Renal cortex interstitium (tissue), 11 donors: ENCODE measurements at regions not wholly inside any gene's neighbourhood (a gene's known extent, or its start where the extent isn't known, plus 50 kb on each side); places are given as distances from the start of the nearest gene placed in this dataset.

Experiments
- DNase-seq, 11 donors: peaks; one replicate each; pipeline ENCODE4 v3.0.0-alpha.2; 2013; ENCODE audit warnings: low read depth in 9 of 11, low spot score in 4 of 11; ENCODE audit errors: extremely low read depth in 1 of 11

DNA sequence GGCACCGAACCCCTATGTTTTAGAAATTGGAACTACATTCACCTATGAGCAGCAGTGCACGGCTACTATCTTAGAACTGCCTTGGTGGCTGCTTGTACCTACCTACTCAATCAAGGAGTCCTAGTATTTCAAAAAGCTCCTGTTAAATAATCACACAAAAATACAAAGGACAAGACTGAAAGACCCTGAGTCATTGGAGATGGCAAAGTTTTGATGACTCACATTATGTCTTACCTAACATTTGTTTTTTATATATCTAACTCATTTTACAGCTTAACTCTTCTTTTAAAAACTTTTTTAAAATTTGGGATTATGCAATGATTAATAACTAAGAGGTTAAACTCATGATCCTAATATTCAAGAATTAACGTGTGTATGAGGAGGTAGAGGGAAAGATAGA is 1206.0 kb upstream of the TMPRSS15 start:
- DNase-seq = no peak

DNA sequence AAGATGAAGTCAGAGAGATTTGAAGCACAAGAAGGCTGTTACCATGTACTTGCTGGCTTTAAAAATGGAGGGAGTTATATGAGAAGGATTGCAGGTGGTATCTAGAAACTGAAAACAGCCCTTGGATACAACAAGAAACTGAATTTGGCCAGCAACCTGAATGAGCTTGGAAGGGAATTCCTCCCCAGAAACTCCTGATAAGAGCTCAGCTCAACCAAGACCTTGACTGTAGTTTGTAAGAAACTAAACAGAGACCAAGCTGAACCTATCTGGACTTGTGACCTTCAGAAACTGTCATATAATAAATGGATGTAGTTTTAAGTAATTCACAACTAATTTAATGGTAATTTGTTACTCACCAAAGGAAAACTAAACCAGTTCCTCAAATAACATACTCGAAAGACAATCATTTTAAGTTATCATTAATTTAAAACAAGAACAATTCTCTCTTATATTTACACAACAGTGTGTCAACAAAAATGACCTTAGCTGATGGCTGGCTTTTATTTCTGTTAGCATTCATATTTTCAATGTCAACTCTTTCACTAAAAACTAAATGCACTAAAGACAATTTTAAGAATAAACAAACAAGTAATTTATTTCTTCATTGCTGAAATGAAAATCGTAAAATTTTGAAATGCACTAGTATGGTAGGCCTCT is 1218.4 kb upstream of the TMPRSS15 start:
- no peak for DNase-seq

DNA sequence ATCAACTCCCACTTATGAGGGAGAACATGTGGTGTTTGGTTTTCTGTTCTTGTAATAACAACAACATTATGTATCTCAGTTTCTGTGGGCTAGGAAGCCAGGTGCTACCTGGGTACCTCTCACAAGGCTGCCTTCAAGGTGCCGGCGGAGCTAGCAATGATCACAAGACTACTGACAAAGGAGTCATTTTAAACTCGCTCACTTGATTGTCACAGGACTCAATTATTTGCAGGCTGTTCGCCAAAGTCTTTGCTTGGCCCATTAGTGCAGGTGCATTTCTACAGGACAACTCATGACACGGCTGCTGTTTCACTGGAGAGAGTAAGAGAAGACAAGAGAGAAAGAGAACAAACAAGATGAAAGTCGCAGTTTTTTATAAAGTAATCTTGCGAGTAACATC is 1237.4 kb upstream of the TMPRSS15 start:
- no peak for DNase-seq

DNA sequence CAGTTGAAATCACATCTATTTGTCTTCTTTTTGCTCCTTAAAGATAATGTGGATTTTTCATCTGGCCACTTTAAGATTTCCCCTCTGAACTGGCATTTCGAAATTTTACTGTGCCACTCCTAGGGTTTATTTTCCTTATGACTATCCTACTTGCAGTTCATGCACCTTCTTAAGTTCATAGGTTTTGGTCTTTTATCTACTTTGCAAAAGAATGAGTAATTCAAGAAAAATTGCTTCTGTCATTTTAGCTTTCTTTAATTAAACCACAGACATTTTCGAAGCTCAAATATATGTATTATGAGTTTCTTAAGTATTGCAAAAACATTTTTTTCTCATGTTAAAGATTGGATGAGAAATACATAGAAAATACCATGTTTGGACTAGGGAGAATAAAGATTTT is 1244.8 kb upstream of the TMPRSS15 start:
- DNase-seq = no peak

DNA sequence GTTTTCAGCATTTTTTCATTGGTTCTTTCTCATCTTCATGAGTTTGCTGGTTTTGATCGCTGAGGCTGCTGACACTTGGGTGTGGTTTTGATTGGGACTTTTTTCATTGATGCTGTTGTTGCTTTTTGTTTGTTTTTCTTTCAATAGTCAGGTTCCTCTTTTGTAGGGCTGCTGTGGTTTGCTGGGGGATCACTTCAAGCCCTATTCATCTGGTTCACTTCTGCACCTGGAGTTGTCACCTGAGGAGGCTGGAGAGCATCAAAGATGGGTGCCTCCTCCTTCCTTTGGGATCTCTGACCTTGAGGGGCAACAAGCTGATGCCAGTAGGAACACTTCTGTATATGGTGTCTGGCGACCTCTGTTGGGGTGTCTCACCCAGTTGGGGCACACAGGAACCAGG is 1279.9 kb upstream of the TMPRSS15 start:
- no peak for DNase-seq

DNA sequence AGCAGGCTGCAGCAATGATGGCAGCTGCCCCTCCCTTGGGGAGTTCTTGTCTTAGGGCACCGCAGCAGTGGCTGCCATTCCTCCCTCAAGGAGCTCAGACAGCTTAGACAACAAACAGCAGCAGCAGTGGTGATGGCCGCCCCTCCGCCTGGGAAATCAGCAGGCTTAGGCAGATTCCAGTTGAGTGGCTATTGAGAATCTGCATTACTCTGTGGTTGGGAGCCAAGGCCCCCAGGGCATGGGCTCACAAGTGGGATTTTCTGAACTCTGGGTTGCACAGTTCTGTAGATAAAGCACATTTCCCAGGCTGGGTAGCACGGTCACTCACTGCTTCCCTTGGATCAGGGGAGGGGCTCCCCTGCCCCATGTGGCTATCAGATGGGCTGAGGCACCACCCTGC is 1280.7 kb upstream of the TMPRSS15 start:
- DNase-seq = no peak

DNA sequence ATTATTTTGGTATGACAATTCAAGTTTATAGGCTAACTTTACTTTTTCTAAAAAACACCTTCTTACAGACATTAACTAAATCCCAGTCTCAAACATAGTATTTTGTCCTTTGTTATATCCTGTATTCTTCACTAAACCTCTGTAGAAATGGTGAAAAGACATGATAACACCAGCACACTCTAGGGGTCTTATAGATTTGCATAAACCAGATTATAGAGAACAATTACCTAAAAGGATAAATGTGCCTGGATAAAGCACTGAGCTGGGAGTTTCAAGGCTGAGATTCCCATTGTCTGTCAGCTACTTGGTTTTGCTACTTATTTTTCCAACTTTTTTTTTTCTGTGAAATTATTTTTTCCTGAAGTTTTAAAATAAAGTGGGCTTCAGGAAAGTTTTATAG is 1288.6 kb upstream of the TMPRSS15 start:
- DNase-seq = no peak

DNA sequence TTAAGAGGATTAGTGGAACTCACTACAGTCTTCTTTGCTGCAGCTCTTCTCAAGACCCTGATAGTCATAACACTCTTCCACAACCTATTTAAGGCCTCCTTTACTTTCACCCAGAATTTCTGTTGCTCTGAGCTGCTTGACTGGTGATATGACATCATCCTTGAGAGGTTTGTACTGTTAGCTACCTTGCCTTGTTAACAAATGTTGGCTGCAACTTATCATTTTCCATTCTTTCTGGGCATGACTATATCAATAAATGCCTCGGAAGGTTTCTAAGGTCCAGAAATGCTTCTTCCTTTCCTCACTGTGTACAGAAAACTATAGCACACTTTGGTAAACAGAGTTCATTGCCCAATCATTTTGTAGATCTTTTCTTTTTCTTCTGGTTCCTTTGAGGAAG is 1292.2 kb upstream of the TMPRSS15 start:
- DNase-seq = no peak

DNA sequence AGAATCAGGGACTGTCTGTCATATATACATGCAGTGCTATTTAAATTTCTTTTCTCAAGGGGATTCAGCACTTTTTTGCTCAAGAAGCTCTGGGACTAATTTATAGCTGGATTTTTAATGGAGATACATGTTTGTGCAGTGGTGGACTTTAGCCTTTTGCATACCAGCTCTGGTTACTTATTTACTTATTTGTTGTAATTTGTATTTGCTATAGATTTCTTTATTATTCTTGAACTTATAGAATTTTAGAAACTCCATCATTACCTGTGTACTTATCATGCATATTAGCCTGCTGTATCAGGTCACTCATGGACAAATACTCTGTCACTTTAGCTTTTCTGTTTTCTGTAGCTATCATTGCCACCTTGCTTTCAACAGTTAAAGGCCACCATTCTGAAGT is 1296.9 kb upstream of the TMPRSS15 start:
- no peak for DNase-seq

DNA sequence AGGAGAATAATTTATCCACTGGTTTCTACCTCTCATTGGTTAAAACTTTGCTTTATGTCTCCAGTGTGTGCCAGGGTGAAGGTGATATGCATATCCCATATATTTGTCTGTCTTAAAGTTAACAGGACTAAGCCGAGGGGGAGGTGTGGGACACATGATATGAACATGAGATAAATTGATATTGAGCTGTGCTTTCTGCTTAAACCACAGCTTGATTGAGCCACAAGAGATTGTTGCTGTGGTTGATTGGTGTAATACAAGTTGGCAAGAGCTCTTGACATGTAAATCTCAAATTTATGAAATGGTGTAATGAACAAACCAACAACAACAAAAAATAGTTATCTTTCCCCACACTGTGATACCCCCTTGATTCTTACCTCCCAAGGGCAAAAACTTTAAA is 1295.5 kb upstream of the NCAM2 start:
- DNase-seq = no peak

DNA sequence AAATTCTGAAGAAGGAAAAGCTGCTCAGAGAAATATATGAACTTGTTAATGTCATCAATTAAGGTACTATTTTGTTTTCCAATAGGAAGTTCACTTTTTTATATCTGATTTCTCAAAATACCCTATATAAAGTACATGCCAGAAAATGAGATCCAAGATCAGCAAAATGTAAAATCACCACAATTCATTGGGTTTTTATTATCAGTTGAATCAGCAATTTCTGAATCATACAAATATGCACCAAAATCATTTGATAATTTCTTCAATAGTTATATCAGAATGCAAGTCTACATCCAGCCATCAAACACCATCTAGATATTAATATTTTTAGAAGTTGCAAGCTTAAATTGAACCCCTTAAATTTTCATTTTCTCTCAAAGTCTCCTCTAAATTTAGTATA is 1293.4 kb upstream of the NCAM2 start:
- no peak for DNase-seq

DNA sequence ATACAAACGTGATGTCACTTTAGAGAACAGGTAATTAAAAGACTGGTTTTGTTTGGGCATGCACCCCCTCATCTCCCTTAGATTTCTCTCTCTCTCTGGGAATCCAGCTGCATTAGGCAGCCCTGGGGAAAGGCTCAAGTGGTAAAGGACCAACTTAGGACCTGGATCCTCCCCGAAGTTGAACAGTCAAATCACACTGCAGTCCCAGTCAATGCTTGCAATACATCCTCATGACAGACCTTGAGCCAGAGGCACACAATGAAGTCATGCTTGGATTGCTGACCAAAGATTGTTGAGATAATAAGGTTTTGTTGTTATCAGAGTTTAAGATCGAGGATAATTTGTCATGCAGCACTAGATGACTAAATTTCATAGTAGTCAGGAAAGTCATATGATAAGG is 1285.8 kb upstream of the NCAM2 start:
- no peak for DNase-seq

DNA sequence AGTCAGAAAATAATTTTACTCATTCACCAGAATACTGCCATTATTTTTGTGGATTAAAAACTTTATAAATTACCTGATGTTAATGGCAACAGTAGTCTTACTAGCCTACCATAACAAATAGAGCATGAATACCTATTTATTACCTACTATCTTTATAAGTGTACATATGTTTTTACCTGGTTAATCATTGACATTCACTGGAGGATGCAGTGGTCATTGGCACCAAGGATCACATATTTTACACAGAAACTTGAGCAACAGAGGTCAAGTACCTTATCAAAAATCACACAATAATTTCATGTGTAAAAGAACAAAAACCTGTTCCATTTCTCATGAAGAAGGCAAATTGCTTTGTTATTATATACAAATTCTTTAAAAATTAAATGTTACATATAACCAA is 1284.9 kb upstream of the NCAM2 start:
- DNase-seq = no peak

DNA sequence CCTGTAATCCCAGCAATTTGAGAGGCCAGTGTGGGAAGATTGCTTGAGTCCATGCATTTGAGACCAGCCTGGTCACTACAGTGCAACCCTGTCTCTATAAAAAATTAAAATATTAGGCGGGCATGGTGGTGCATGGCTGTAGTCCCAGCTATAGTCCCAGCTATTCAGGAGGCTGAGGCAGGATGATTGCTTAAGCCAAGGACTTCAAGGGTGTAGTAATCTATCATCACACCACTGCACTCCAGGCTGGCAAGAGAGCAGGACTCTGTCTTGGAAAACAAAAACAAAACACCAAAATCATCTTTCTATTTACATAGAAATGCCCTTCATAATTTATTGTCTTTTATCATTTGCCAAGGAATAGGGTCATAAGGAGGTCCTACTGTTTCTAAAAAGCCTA is 1274.1 kb upstream of the NCAM2 start:
- no peak for DNase-seq

DNA sequence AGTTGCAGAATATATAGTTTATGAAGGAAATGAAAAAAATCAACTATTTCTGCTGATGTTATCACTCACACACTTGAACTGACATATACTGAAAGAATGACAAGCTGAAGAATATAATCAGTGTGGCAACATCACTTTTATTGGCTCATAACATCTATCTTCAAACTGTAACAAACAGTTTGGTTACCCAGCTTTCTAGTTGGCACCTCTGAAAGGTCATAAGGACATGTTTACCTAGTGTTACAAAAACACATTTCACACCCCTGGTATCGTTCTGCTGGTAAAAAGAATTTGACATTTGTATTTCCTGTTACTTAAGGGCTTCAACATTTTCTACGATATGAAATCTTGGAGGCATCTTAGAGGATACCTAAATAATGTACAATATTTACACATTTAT is 1267.0 kb upstream of the NCAM2 start:
- no peak for DNase-seq

DNA sequence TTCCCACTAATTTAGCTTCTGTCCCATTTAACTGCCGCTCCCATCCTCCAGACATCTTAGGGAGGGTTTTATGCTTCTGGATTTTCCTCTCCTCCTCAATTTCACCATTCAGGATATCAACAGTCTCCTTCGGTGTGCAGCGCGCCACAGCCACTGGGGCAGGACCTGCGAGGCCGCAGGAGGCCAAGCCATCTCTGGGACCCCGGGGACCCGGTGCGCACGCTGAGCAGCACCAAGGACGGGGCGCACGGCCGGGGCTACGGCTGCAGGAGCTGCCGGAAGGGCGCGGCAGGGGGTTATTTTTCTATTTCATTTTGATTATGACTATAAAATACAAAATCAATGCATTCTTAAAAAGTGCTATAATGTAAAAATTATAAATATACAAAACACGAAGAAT is 1238.4 kb upstream of the NCAM2 start:
- no peak for DNase-seq

DNA sequence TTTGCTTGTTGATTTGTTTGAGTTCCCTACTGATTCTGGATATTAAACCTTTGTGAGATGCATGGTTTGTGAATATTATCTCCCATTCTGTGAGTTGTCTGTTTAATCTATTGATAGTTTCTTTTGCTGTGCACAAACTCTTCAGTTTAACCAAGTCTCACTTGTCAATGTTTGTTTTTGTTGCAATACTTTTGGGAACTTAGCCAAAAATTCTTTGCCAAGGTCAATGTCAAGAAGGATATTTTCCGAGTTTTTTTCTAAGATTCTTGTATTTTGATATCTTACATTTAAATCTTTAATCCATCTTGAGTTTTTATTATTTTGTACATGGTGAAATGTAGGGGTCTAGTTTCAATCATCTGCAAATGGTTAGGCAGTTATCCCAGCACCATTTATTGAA is 1230.7 kb upstream of the NCAM2 start:
- no peak for DNase-seq

DNA sequence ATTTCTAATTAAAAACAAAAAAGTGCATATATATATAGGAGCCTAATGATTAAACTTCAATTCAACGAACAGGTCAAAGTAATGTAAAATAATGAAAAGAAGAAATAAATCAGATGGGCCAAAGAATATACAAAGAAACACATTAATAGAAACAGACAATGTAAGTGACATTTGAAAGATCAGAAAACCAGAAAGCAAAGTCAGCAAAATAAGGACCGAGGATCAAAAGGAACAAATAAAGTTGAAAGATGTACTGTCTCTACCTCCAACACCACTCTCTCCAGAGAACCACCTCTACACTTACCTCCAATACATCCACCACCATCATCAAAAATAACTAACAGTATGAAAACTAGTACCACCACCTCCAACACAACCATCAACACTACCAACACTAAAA is 1226.3 kb upstream of the NCAM2 start:
- no peak for DNase-seq

DNA sequence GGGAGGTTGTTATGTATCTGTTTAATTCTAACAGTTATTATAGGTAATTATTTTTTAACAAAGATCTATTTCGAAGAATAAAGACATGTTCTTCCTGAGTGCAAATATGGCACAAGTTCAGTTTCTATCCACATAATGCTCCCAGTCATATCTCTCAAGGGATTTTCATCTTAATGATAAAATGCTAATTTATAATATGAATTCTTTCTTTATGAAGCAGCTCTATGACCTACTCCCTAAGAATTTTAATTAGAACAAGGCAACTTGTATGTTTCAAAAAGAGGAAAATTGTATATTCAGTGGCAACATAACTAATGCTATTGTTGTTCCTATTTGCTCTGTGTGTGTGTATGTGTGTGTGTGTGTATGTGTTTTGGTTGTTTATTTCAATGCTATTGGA is 1222.1 kb upstream of the NCAM2 start:
- DNase-seq = no peak

DNA sequence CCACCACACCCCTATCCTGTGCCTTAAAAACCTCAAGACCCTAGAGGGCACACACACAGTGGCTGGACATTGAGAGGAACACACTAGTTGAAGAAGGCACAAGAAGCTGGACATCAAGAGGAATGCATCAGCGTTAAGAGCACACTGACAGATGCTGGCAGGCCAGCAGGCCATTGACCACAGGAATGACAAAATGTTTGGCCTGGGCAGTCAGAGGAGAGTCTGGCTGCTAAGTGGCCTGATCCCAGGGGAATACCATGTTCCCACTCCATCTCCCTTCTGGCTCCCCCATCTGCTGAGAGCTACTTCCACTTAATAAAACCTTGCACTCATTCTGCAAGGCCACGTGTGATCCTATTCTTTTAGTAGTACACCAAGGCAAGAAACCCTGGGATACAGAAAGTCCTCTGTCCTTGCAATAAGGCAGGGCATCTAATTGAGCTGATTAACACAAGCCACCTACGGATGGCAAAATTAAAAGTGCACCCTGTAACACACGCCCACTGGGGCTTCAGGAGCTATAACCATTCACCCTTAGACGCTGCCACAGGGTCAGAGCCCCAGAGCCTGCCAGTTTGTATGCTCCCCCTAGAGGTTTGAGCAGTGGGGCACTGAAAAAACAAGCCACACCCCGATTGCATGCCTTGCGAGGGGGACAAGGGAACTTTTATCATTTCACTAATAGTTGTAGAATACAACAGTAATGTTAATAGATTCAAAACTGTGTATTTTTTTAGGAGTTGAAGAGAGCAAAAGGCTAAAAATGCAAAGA is 1216.1 kb upstream of the NCAM2 start:
- no peak for DNase-seq

DNA sequence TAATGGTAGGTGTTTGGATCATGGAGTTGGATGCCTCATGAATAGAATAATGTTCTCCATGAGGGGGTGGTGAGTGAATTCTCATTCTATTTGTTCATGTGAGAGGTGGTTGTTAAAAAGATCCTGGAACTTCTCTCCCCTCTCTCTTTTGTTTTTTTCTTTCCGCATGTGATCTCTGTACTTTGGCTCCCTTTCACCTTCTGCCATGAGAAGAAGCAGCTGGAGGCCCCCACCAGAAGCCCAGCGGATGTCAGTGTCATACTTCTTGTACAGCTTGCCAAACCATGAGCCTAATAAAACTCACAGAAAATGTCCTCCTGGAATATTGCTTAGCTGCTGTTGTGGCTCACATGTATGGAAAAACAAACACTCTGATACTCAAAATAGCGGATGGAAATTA is 1212.3 kb upstream of the NCAM2 start:
- no peak for DNase-seq
